Posterior cingulate gyrus (tissue), 11 donors: ENCODE measurements at regions not wholly inside any gene's neighbourhood (a gene's known extent, or its start where the extent isn't known, plus 50 kb on each side); places are given as distances from the start of the nearest gene placed in this dataset.
"Not testable (repeated sequence)": the region's sequence is repeated elsewhere in the genome, so short reads cannot be mapped to it uniquely, and the experiment has no call there.

Experiments
- DNase-seq, 10 donors: peaks; one replicate each; pipeline versions ENCODE4 v3.0.0 to v3.0.0-alpha.2; 2020 to 2021; ENCODE audit warnings: mixed read lengths in 3 of 10
- intact Hi-C: fragments of 100-400 bp; cut with DNase I; formaldehyde crosslinking; loops from one replicate; pipeline ENCODE4 v1.15.1; 2023

- peak in 3 of 10 donors; percentile 71 to 78 (median 77) for DNase-seq
Observed at GRCh38 chr9:63813391-63814021, 1471.5 kb downstream of the FOXD4L5 start.

GRCh38 chr9:63812822-63813221 is 1472.2 kb downstream of the FOXD4L5 start:
- peak in 3 of 10 donors; percentile 33 to 82 (median 60) for DNase-seq
- intact Hi-C loops, result not testable (repeated sequence)

More at GRCh38 chr9:63813391-63814021, 1471.5 kb downstream of the FOXD4L5 start:
- intact Hi-C loops, result not testable (repeated sequence)

GRCh38 chr9:63804205-63804604 is 1480.8 kb downstream of the FOXD4L5 start:
- DNase-seq, result peak in 3 of 10 donors; percentile 67 to 79 (median 70)
- intact Hi-C loops, result not testable (repeated sequence)

GRCh38 chr9:63794081-63794685 is 1490.8 kb downstream of the FOXD4L5 start:
- DNase-seq, result peak in 1 of 10 donors; percentile 76
- intact Hi-C loops, result not testable (repeated sequence)

GRCh38 chr9:63787454-63787853 is 1497.6 kb downstream of the FOXD4L5 start:
- intact Hi-C loops, DNase-seq: not testable (repeated sequence)

GRCh38 chr9:63785059-63785458 is 1500.0 kb downstream of the FOXD4L5 start:
- intact Hi-C loops, result not testable (repeated sequence)
- peak in 2 of 10 donors; percentile 31 to 74 for DNase-seq

GRCh38 chr9:63784421-63784820 is 1500.6 kb downstream of the FOXD4L5 start:
- peak in 4 of 10 donors; percentile 30 to 86 (median 77) for DNase-seq
- intact Hi-C loops, result not testable (repeated sequence)

- intact Hi-C loops, result not testable (repeated sequence)
Observed at GRCh38 chr9:63781817-63782439, 1503.1 kb downstream of the FOXD4L5 start.

GRCh38 chr9:63781390-63781789 is 1503.6 kb downstream of the FOXD4L5 start:
- intact Hi-C loops, result not testable (repeated sequence)
- DNase-seq, result peak in 4 of 10 donors; percentile 16 to 75 (median 71)

More at GRCh38 chr9:63781817-63782439, 1503.1 kb downstream of the FOXD4L5 start:
- peak in 2 of 10 donors; percentile 66 to 74 for DNase-seq

- intact Hi-C loops, DNase-seq: not testable (repeated sequence)
Observed at GRCh38 chr9:63776220-63776619, 1508.8 kb downstream of the FOXD4L5 start.

- intact Hi-C loops, result not testable (repeated sequence)
- DNase-seq, result peak in 1 of 10 donors; percentile 47
Observed at GRCh38 chr9:63775092-63775426, 1510.0 kb downstream of the FOXD4L5 start.

GRCh38 chr9:63774369-63775091 is 1510.5 kb downstream of the FOXD4L5 start:
- intact Hi-C loops, DNase-seq: not testable (repeated sequence)

GRCh38 chr9:63762230-63762629 is 1522.8 kb downstream of the FOXD4L5 start:
- intact Hi-C loops, DNase-seq: not testable (repeated sequence)

- DNase-seq, intact Hi-C loops: not testable (repeated sequence)
Observed at GRCh38 chr9:63729021-63729420, 1556.0 kb downstream of the FOXD4L5 start.

- intact Hi-C loops, result no loop called here
- DNase-seq, result peak in 2 of 10 donors; percentile 76
Observed at GRCh38 chr9:63728287-63728686, 1556.7 kb downstream of the FOXD4L5 start.

GRCh38 chr9:63708285-63708684 is 1576.7 kb downstream of the FOXD4L5 start:
- intact Hi-C loops, result not testable (repeated sequence)
- DNase-seq, result peak in 1 of 10 donors; percentile 81

- DNase-seq, result peak in 2 of 10 donors; percentile 69 to 81
- intact Hi-C loops, result not testable (repeated sequence)
Observed at GRCh38 chr9:63704456-63704855, 1580.6 kb downstream of the FOXD4L5 start.

- intact Hi-C loops, result not testable (repeated sequence)
- peak in 2 of 10 donors; percentile 17 to 32 for DNase-seq
Observed at GRCh38 chr9:63703670-63704069, 1581.3 kb downstream of the FOXD4L5 start.

GRCh38 chr9:63703138-63703665 is 1581.8 kb downstream of the FOXD4L5 start:
- intact Hi-C loops, DNase-seq: not testable (repeated sequence)
